Liver (tissue), 8 donors: ENCODE measurements at regions not wholly inside any gene's neighbourhood (a gene's known extent, or its start where the extent isn't known, plus 50 kb on each side); places are given as distances from the start of the nearest gene placed in this dataset.
"Not testable (repeated sequence)": the region's sequence is repeated elsewhere in the genome, so short reads cannot be mapped to it uniquely, and the experiment has no call there.

ENCODE experiments used
- DNase-seq: peaks from one replicate; pipeline ENCODE4 v3.0.0-alpha.2; 2017; ENCODE audit warnings: low spot score
- H3K27ac ChIP-seq, 2 donors: one replicate each; pipeline ENCODE4 v1.7.0; 2013; ENCODE audit warnings: inconsistent platforms in 2 of 2, low read length in 2 of 2, control low read depth in 1 of 2, low read depth in 1 of 2, mild to moderate bottlenecking in 1 of 2
- H3K27me3 ChIP-seq, 4 donors: one replicate each; pipeline versions ENCODE4 v1.6.1 to v1.7.0; 2013; ENCODE audit warnings: low read length in 3 of 4, inconsistent platforms in 1 of 4, mild to moderate bottlenecking in 1 of 4, moderate library complexity in 1 of 4; ENCODE audit not compliant: control insufficient read depth in 4 of 4, insufficient read depth in 4 of 4
- H3K36me3 ChIP-seq, 4 donors: one replicate each; pipeline versions ENCODE4 v1.6.1 to v1.7.0; 2013; ENCODE audit warnings: low read length in 3 of 4, mild to moderate bottlenecking in 3 of 4, low read depth in 1 of 4, moderate library complexity in 1 of 4; ENCODE audit not compliant: control insufficient read depth in 4 of 4, insufficient read depth in 3 of 4
- H3K4me1 ChIP-seq, 4 donors: one replicate each; pipeline versions ENCODE4 v1.6.1 to v1.7.0; 2013; ENCODE audit warnings: low read length in 3 of 4, mild to moderate bottlenecking in 3 of 4, moderate library complexity in 1 of 4; ENCODE audit not compliant: control insufficient read depth in 4 of 4, insufficient read depth in 4 of 4
- H3K4me3 ChIP-seq, 3 donors: one replicate each; pipeline versions ENCODE4 v1.6.1 to v1.7.0; 2013; ENCODE audit warnings: low read length in 3 of 3, control low read depth in 1 of 3, low read depth in 1 of 3, mild to moderate bottlenecking in 1 of 3
- H3K9ac ChIP-seq, 2 donors: one replicate each; pipeline ENCODE4 v1.7.0; 2013; ENCODE audit warnings: low read length in 2 of 2, mild to moderate bottlenecking in 2 of 2, moderate library complexity in 2 of 2, control low read depth in 1 of 2, low read depth in 1 of 2
- H3K9me3 ChIP-seq, 4 donors: one replicate each; pipeline versions ENCODE4 v1.6.1 to v1.7.0; 2013; ENCODE audit warnings: low read length in 3 of 4; ENCODE audit not compliant: control insufficient read depth in 4 of 4
- CTCF ChIP-seq: fragments of 150-350 bp; IDR thresholded peaks from 2 replicates; pipeline ENCODE4 v1.5.1; 2017; ENCODE audit warnings: improper control_type of control experiment, low read depth, low read length; ENCODE audit not compliant: missing input control
- EGR1 ChIP-seq, 2 donors: IDR thresholded peaks; 2 replicates each; pipeline ENCODE4 v1.6.1; 2016 to 2018; ENCODE audit warnings: antibody characterized with exemption in 2 of 2, low read depth in 2 of 2
- FOXA1 ChIP-seq: IDR thresholded peaks from 2 replicates; pipeline ENCODE4 v1.6.1; 2016; ENCODE audit warnings: antibody characterized with exemption
- FOXA2 ChIP-seq: IDR thresholded peaks from 2 replicates; pipeline ENCODE4 v1.6.1; 2016; ENCODE audit warnings: antibody characterized with exemption
- GABPA ChIP-seq, 2 donors: IDR thresholded peaks in 1 of 2; conservative IDR thresholded peaks in 1 of 2; 2 replicates each; pipeline ENCODE4 v1.6.1; 2016; ENCODE audit warnings: antibody characterized with exemption in 2 of 2, mild to moderate bottlenecking in 1 of 2, moderate library complexity in 1 of 2
- HNF4A ChIP-seq, 2 donors: conservative IDR thresholded peaks; 2 replicates each; pipeline ENCODE4 v1.6.1; 2016; ENCODE audit warnings: antibody characterized with exemption in 2 of 2, mild to moderate bottlenecking in 2 of 2
- HNF4G ChIP-seq: IDR thresholded peaks from 2 replicates; pipeline ENCODE4 v1.6.1; 2016; ENCODE audit warnings: antibody characterized with exemption
- JUND ChIP-seq, 2 donors: IDR thresholded peaks; 2 replicates each; pipeline ENCODE4 v1.6.1; 2016; ENCODE audit warnings: antibody characterized with exemption in 2 of 2
- MAX ChIP-seq: IDR thresholded peaks from 2 replicates; pipeline ENCODE4 v1.6.1; 2016; ENCODE audit warnings: antibody characterized with exemption
- NR2F2 ChIP-seq: IDR thresholded peaks from 2 replicates; pipeline ENCODE4 v1.6.1; 2016; ENCODE audit warnings: antibody characterized with exemption
- RAD21 ChIP-seq, 2 donors: IDR thresholded peaks; 2 replicates each; pipeline ENCODE4 v1.6.1; 2016; ENCODE audit warnings: antibody characterized with exemption in 2 of 2, mild to moderate bottlenecking in 2 of 2
- RXRA ChIP-seq, 2 donors: IDR thresholded peaks; 2 replicates each; pipeline ENCODE4 v1.6.1; 2017 to 2018; ENCODE audit warnings: antibody characterized with exemption in 2 of 2, mild to moderate bottlenecking in 1 of 2
- SP1 ChIP-seq: IDR thresholded peaks from 2 replicates; pipeline ENCODE4 v1.6.1; 2018; ENCODE audit warnings: antibody characterized with exemption, mild to moderate bottlenecking
- TAF1 ChIP-seq: conservative IDR thresholded peaks from 2 replicates; pipeline ENCODE4 v1.6.1; 2016; ENCODE audit warnings: antibody characterized with exemption, mild to moderate bottlenecking
- YY1 ChIP-seq: IDR thresholded peaks from 2 replicates; pipeline ENCODE4 v1.6.1; 2016; ENCODE audit warnings: antibody characterized with exemption, mild to moderate bottlenecking
- ZBTB33 ChIP-seq: IDR thresholded peaks from 2 replicates; pipeline ENCODE4 v1.6.1; 2016; ENCODE audit warnings: antibody characterized with exemption
- WGBS: extraction: QIAGEN DNeasy Blood & Tissue Kit; methylation state at CpG from one replicate; pipeline ENCODE4 v1.1.7; 2013; 5-methylcytosine and 5-hydroxymethylcytosine counted together
- TF ChIP-seq, protein P1 (sequence below): IDR thresholded peaks from 2 replicates; pipeline ENCODE4 v1.6.1; 2016; ENCODE audit warnings: antibody characterized with exemption
- TF ChIP-seq, protein P2 (sequence below): IDR thresholded peaks from 2 replicates; pipeline ENCODE4 v1.6.1; 2016; ENCODE audit warnings: antibody characterized with exemption, mild to moderate bottlenecking
- donor health status: healthy.
- donor health status: healthy.
- donor health status: healthy.
- donor health status: healthy.
- donor health status: healthy.

- H3K36me3 ChIP-seq, result no peaks in the 10 kb centered on the region
- H3K9ac ChIP-seq, result no peak overlapping the region
- H3K4me1 ChIP-seq, result no peaks in the 10 kb centered on the region
- no peaks in the 10 kb centered on the region for H3K27me3 ChIP-seq
- 96% methylated on average over 3 of the region's 3 CpGs for WGBS
- no peak overlapping the region for H3K4me3 ChIP-seq
- H3K27ac ChIP-seq, result no peak overlapping the region
- H3K9me3 ChIP-seq, result peaks cover 0 to 8% (median 1%) of the 10 kb centered on the region in 4 donors
- TF ChIP-seq HNF4G, result no peak
- DNase-seq, result no peak
Observed at GRCh38 chr1:47599777-47600176, 161.9 kb downstream of the FOXD2 start.

DNA sequence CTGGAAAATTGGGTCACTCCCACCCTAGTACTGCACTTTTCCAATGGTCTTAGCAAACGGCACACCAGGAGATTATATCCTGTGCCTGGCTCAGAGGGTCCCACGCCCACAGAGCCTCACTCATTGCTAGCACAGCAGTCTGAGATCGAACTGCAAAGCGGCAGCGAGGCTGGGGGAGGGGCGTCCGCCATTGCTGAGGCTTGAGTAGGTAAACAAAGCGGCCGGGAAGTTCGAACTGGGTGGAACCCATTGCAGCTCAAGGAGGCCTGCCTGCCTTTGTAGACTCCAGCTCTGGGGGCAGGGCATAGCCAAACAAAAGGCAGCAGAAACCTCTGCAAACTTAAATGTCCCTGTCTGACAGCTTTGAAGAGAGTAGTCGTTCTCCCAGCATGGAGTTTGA is 164.6 kb downstream of the FOXD2 start:
- not testable (repeated sequence) for H3K36me3 ChIP-seq, H3K27ac ChIP-seq, H3K27me3 ChIP-seq, DNase-seq, H3K9me3 ChIP-seq, H3K4me1 ChIP-seq, H3K4me3 ChIP-seq, H3K9ac ChIP-seq
- WGBS, result 84% methylated on average over 11 of the region's 11 CpGs

- WGBS, result 78% methylated on average over 1 of the region's 1 CpG
- not testable (repeated sequence) for H3K27me3 ChIP-seq, H3K9ac ChIP-seq, H3K36me3 ChIP-seq, H3K4me1 ChIP-seq, DNase-seq, H3K9me3 ChIP-seq, H3K4me3 ChIP-seq, H3K27ac ChIP-seq
Observed at GRCh38 chr1:47604869-47605268, 167.0 kb downstream of the FOXD2 start.

DNA sequence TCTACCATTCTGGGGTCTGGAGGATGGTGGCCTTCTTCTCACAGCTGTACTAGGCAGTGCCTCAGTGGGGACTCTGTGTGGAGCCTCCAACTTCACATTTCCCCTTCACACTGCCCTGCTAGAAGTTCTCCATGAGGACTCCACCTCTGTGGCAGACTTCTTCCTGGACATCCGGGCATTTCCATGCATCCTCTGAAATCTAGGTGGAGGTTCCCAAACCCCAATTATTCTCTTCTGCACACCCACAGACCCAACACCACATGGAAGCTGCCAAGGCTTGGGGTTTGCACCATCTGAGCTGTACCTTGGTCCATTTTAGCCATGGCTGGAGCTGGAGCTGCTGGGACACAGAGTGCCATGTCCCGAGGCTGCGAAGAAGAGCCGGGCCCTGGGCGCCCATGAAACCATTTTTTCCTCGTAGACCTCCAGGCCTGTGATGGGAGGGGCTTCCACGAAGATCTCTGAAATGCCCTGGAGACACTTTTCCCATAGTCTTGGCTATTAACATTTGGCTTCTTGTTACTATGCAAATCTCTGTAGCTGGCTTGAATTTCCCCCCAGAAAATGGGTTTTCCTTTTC is 170.5 kb downstream of the FOXD2 start:
- WGBS, result 87% methylated on average over 7 of the region's 7 CpGs
- H3K9me3 ChIP-seq, result peaks cover 0 to 5% (median 0%) of the 10 kb centered on the region in 4 donors
- DNase-seq, result peak; percentile 17
- H3K4me1 ChIP-seq, result no peaks in the 10 kb centered on the region
- TF ChIP-seq FOXA2 (no peak), RXRA (IDR thresholded peaks at IDR 0.05) (no peak), SP1 (no peak), MAX (no peak), NR2F2 (no peak), HNF4G (no peak), JUND (IDR thresholded peaks at IDR 0.05) (no peak), HNF4A (conservative IDR thresholded peaks at IDR 0.05) (no peak), CTCF (no peak), RAD21 (IDR thresholded peaks at IDR 0.05) (no peak), GABPA (IDR thresholded peaks at IDR 0.05 in 1 of 2, conservative IDR thresholded peaks at IDR 0.05 in 1 of 2) (no peak), YY1 (no peak), FOXA1 (no peak), EGR1 (IDR thresholded peaks at IDR 0.05; ENCODE audit: low read depth in 2 of 2) (no peak), TAF1 (no peak), ZBTB33 (no peak)
- TF ChIP-seq, protein P1, sequence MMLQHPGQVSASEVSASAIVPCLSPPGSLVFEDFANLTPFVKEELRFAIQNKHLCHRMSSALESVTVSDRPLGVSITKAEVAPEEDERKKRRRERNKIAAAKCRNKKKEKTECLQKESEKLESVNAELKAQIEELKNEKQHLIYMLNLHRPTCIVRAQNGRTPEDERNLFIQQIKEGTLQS, result no peak
- TF ChIP-seq, protein P2, sequence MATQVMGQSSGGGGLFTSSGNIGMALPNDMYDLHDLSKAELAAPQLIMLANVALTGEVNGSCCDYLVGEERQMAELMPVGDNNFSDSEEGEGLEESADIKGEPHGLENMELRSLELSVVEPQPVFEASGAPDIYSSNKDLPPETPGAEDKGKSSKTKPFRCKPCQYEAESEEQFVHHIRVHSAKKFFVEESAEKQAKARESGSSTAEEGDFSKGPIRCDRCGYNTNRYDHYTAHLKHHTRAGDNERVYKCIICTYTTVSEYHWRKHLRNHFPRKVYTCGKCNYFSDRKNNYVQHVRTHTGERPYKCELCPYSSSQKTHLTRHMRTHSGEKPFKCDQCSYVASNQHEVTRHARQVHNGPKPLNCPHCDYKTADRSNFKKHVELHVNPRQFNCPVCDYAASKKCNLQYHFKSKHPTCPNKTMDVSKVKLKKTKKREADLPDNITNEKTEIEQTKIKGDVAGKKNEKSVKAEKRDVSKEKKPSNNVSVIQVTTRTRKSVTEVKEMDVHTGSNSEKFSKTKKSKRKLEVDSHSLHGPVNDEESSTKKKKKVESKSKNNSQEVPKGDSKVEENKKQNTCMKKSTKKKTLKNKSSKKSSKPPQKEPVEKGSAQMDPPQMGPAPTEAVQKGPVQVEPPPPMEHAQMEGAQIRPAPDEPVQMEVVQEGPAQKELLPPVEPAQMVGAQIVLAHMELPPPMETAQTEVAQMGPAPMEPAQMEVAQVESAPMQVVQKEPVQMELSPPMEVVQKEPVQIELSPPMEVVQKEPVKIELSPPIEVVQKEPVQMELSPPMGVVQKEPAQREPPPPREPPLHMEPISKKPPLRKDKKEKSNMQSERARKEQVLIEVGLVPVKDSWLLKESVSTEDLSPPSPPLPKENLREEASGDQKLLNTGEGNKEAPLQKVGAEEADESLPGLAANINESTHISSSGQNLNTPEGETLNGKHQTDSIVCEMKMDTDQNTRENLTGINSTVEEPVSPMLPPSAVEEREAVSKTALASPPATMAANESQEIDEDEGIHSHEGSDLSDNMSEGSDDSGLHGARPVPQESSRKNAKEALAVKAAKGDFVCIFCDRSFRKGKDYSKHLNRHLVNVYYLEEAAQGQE, result no peak
- H3K36me3 ChIP-seq, result no peaks in the 10 kb centered on the region
- H3K4me3 ChIP-seq, result no peak overlapping the region
- H3K9ac ChIP-seq, result no peak overlapping the region
- H3K27me3 ChIP-seq, result no peaks in the 10 kb centered on the region
- H3K27ac ChIP-seq, result no peak overlapping the region
